ENCODE measurements at regions not wholly inside any gene's neighbourhood (a gene's known extent, or its start where the extent isn't known, plus 50 kb on each side); places are given as distances from the start of the nearest gene placed in this dataset.

DNA sequence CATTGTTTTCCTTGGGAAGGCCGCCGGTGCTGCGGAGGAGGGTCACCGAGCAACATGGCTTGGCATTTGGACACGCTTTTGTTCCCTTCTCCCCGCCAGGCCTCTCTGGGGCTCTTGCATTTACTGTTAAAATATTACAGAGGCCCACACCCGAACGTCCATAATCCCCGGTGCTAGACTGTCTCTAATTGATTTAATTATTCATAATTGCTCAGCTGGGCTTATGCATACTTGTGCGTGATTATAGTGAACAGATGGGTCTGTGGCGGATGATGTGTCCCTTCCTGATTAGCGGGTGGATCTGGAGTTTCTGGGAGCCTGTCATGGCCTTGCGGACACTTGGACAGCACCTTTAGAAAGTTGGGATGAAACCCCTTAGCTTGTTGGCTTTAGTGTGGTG, 100.2 kb upstream of the MSX1 start:
- Histone ChIP-seq H3K36me3 (no peaks in the 10 kb centered on the region), H3K27me3 (no peaks in the 10 kb centered on the region), H3K27ac (no peak overlapping the region), H3K4me1 (no peaks in the 10 kb centered on the region), H3K9me3 (no peaks in the 10 kb centered on the region), H3K4me3 (no peak overlapping the region)
- no peak for DNase-seq
- in situ Hi-C loops (cut with MboI; ENCODE audit: low pct_ligation_motif_present in 1 of 4, low pct_unique_long_range_greater_than_20kb in 1 of 4, low sequenced_read_pairs in 3 of 4) (no loop called here), intact Hi-C loops (cut with DNase I; ENCODE audit: low total_unique reads) (no loop called here)
- no peak for TF ChIP-seq POLR2AphosphoS5 (IDR thresholded peaks at IDR 0.05)
- no peak for TF ChIP-seq EP300 (IDR thresholded peaks at IDR 0.05; ENCODE audit: low read depth)
- TF ChIP-seq POLR2A (IDR thresholded peaks at IDR 0.05), result no peak
- TF ChIP-seq, protein P1, sequence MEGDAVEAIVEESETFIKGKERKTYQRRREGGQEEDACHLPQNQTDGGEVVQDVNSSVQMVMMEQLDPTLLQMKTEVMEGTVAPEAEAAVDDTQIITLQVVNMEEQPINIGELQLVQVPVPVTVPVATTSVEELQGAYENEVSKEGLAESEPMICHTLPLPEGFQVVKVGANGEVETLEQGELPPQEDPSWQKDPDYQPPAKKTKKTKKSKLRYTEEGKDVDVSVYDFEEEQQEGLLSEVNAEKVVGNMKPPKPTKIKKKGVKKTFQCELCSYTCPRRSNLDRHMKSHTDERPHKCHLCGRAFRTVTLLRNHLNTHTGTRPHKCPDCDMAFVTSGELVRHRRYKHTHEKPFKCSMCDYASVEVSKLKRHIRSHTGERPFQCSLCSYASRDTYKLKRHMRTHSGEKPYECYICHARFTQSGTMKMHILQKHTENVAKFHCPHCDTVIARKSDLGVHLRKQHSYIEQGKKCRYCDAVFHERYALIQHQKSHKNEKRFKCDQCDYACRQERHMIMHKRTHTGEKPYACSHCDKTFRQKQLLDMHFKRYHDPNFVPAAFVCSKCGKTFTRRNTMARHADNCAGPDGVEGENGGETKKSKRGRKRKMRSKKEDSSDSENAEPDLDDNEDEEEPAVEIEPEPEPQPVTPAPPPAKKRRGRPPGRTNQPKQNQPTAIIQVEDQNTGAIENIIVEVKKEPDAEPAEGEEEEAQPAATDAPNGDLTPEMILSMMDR (IDR thresholded peaks at IDR 0.05), result no peak
- WGBS, 2 donors (ENCODE audit: low coverage in 1 of 2), result 93 to 100% methylated on average over 1 to 13 of the region's 13 CpGs

DNA sequence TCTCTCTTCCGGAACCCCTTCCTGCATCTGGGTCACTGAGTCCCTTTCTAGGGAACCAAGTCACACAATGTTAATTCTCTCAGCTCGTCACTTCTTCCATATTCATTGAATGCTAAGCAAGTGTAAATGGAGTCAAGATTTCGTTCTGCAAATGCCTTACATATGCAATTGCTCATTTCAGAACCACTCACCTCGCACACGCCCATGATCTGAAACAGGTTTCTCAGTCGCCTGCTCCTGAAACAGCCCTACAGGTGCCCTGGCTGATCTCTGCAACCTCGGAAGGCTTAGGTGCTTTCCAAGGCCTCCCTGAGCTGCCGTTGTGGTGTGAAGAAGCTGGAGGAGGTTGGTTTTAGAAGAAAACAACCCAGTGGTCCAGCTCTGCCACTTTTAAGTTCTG, 100.8 kb upstream of the MSX1 start:
- DNase-seq, result no peak
- no peak overlapping the region for H3K4me3 ChIP-seq
- H3K27me3 ChIP-seq, result peaks cover 5% of the 10 kb centered on the region
- no peak overlapping the region for H3K27ac ChIP-seq
- TF ChIP-seq EP300 (IDR thresholded peaks at IDR 0.05; ENCODE audit: low read depth) (no peak), POLR2A (IDR thresholded peaks at IDR 0.05) (no peak)
- WGBS, 2 donors (ENCODE audit: low coverage in 1 of 2), result 72 to 74% methylated on average over 2 to 8 of the region's 8 CpGs
- intact Hi-C loops (cut with DNase I; ENCODE audit: low total_unique reads), result no loop called here
- no peaks in the 10 kb centered on the region for H3K4me1 ChIP-seq
- H3K36me3 ChIP-seq, result no peaks in the 10 kb centered on the region
- H3K9me3 ChIP-seq, result no peaks in the 10 kb centered on the region
- in situ Hi-C loops (cut with MboI; ENCODE audit: low pct_ligation_motif_present in 1 of 4, low pct_unique_long_range_greater_than_20kb in 1 of 4, low sequenced_read_pairs in 3 of 4), result no loop called here

DNA sequence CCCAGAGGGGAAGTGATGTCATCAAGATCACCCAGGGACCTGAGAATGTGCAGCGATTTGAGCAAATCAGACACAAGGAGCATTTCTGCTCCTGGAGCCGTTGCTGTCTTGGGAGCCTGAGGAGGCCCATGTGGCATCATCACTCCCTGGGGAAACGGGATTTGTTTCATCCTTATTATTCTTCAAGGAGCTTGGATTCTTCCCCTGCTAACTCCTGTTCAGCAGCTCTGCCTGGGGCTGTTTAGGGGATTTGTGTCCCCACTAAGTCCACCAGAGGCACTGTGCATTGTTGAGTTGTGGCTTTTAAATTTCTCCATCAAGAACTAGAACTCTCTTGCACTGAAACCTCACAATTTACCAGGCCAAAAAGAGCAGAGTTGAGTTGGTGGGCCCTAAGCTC, 104.2 kb upstream of the MSX1 start:
- no peak for DNase-seq
- intact Hi-C loops (cut with DNase I; ENCODE audit: low total_unique reads), result no loop called here
- in situ Hi-C loops (cut with MboI; ENCODE audit: low pct_ligation_motif_present in 1 of 4, low pct_unique_long_range_greater_than_20kb in 1 of 4, low sequenced_read_pairs in 3 of 4), result no loop called here
- Histone ChIP-seq H3K4me3 (no peak overlapping the region), H3K36me3 (no peaks in the 10 kb centered on the region), H3K27me3 (peaks cover 6% of the 10 kb centered on the region), H3K4me1 (no peaks in the 10 kb centered on the region), H3K27ac (no peak overlapping the region), H3K9me3 (no peaks in the 10 kb centered on the region)
- TF ChIP-seq POLR2A (IDR thresholded peaks at IDR 0.05), result no peak
- TF ChIP-seq EP300 (IDR thresholded peaks at IDR 0.05; ENCODE audit: low read depth), result no peak
- TF ChIP-seq, protein P1 (IDR thresholded peaks at IDR 0.05), result no peak
- no peak for TF ChIP-seq POLR2AphosphoS5 (IDR thresholded peaks at IDR 0.05)
- 80 to 86% methylated on average over 2 to 3 of the region's 3 CpGs for WGBS, 2 donors (ENCODE audit: low coverage in 1 of 2)

DNA sequence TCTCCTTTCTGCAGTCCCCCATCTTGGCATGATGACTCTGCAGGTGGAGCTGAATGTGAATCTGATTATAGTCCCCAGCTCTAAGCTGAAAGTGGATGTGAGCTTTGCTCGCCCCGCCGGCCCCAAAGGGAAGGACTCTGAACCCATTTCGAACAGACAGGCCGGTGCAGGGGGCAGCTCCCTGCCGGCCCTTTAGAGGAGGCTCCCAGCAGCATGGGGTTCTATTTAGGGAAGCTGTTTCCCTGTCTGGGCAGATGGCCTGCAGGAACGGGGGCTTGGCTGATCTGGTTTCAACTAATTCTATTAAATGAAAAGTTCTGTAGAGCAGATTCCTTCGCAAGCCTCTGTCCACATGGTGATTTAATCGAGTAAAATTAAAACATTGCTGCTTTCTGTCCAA, 104.8 kb upstream of the MSX1 start:
- no peaks in the 10 kb centered on the region for H3K9me3 ChIP-seq
- no peak overlapping the region for H3K27ac ChIP-seq
- peaks cover 6% of the 10 kb centered on the region for H3K27me3 ChIP-seq
- no peaks in the 10 kb centered on the region for H3K36me3 ChIP-seq
- 42 to 53% methylated on average over 3 to 9 of the region's 9 CpGs for WGBS, 2 donors (ENCODE audit: low coverage in 1 of 2)
- TF ChIP-seq POLR2AphosphoS5 (IDR thresholded peaks at IDR 0.05) (no peak), POLR2A (IDR thresholded peaks at IDR 0.05) (no peak), EP300 (IDR thresholded peaks at IDR 0.05; ENCODE audit: low read depth) (no peak)
- TF ChIP-seq, protein P1 (IDR thresholded peaks at IDR 0.05), result no peak
- no peak overlapping the region for H3K4me3 ChIP-seq
- no peaks in the 10 kb centered on the region for H3K4me1 ChIP-seq
- intact Hi-C loops (cut with DNase I; ENCODE audit: low total_unique reads), result no loop called here
- in situ Hi-C loops (cut with MboI; ENCODE audit: low pct_ligation_motif_present in 1 of 4, low pct_unique_long_range_greater_than_20kb in 1 of 4, low sequenced_read_pairs in 3 of 4), result no loop called here
- no peak for DNase-seq

DNA sequence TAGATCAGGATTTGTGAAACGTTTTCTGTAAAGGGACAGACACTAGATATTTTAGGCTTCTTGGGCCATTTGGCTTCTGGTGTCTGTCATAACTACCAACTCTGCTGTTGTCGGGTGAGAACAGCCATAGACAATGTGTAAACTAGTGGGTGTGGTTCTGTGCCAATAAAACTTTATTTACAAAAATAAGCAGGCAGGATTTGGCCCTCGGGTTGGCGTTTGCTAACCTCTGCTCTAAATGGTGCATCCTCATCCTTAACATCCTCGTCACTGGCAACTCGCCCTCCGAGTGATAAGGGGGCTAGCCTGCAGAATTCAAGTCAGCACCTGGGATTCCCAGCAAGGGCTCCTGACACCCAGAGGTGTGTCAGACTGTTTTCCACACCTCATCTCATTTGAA, 105.8 kb upstream of the MSX1 start:
- DNase-seq, result no peak
- Histone ChIP-seq H3K27me3 (peaks cover 6% of the 10 kb centered on the region), H3K27ac (no peak overlapping the region), H3K4me1 (no peaks in the 10 kb centered on the region), H3K9me3 (no peaks in the 10 kb centered on the region), H3K4me3 (no peak overlapping the region), H3K36me3 (no peaks in the 10 kb centered on the region)
- in situ Hi-C loops (cut with MboI; ENCODE audit: low pct_ligation_motif_present in 1 of 4, low pct_unique_long_range_greater_than_20kb in 1 of 4, low sequenced_read_pairs in 3 of 4), result no loop called here
- TF ChIP-seq POLR2AphosphoS5 (IDR thresholded peaks at IDR 0.05), result no peak
- no peak for TF ChIP-seq POLR2A (IDR thresholded peaks at IDR 0.05)
- TF ChIP-seq EP300 (IDR thresholded peaks at IDR 0.05; ENCODE audit: low read depth), result no peak
- TF ChIP-seq, protein P1 (IDR thresholded peaks at IDR 0.05), result no peak
- intact Hi-C loops (cut with DNase I; ENCODE audit: low total_unique reads), result no loop called here
- WGBS, 2 donors (ENCODE audit: low coverage in 1 of 2), result 43 to 49% methylated on average over 1 to 7 of the region's 7 CpGs
